CD14-positive monocyte (primary cell): ENCODE measurements at regions not wholly inside any gene's neighbourhood (a gene's known extent, or its start where the extent isn't known, plus 50 kb on each side); places are given as distances from the start of the nearest gene placed in this dataset.

ENCODE experiments used
- DNase-seq, 3 donors: peaks; one replicate each; pipeline ENCODE4 v3.0.0-alpha.2; 2011 to 2022
- H2AFZ ChIP-seq: 2 replicates; pipeline ENCODE4 v1.6.0; 2012; ENCODE audit warnings: mild to moderate bottlenecking, low read depth, low read length, inconsistent platforms; ENCODE audit not compliant: insufficient read depth, poor library complexity, severe bottlenecking
- H3K27ac ChIP-seq, 2 donors: 1 replicate in 1 of 2; 2 replicates in 1 of 2; pipeline ENCODE4 v1.5.1; 2012 to 2013; ENCODE audit warnings: low read length in 2 of 2, control low read depth in 1 of 2, inconsistent platforms in 1 of 2, low read depth in 1 of 2, mild to moderate bottlenecking in 1 of 2
- H3K27me3 ChIP-seq, 2 donors: one replicate each; pipeline versions ENCODE4 v1.6.0 to v1.6.1; 2011 to 2013; ENCODE audit warnings: low read length in 2 of 2; ENCODE audit not compliant: control insufficient read depth in 2 of 2, insufficient read depth in 2 of 2
- H3K36me3 ChIP-seq, 2 donors: replicated peaks in 1 of 2; 1 replicate in 1 of 2; 2 replicates in 1 of 2; pipeline versions ENCODE4 v1.5.1 to v1.6.1; 2012 to 2013; ENCODE audit warnings: low read length in 2 of 2, control low read depth in 1 of 2, inconsistent platforms in 1 of 2, mild to moderate bottlenecking in 1 of 2; ENCODE audit not compliant: insufficient read depth in 2 of 2, control insufficient read depth in 1 of 2
- H3K4me1 ChIP-seq, 2 donors: 1 replicate in 1 of 2; 2 replicates in 1 of 2; pipeline versions ENCODE4 v1.5.1 to v1.6.1; 2012 to 2013; ENCODE audit warnings: low read length in 2 of 2, control low read depth in 1 of 2, inconsistent platforms in 1 of 2, mild to moderate bottlenecking in 1 of 2, moderate library complexity in 1 of 2; ENCODE audit not compliant: insufficient read depth in 2 of 2, control insufficient read depth in 1 of 2
- H3K4me2 ChIP-seq: replicated peaks from 2 replicates; pipeline ENCODE3; 2012; ENCODE audit warnings: low read length, moderate library complexity, mild to moderate bottlenecking; ENCODE audit not compliant: poor library complexity, severe bottlenecking; ENCODE audit errors: extremely low read depth
- H3K4me3 ChIP-seq, 3 experiments: fragments of 200-600 bp in 1 of 3; sonication (generic) in 1 of 3; replicated peaks in 1 of 3; 1 replicate in 2 of 3; 2 replicates in 1 of 3; pipeline ENCODE4 v1.5.1; 2011 to 2013; ENCODE audit warnings: low read length in 3 of 3, mild to moderate bottlenecking in 3 of 3, control low read depth in 2 of 3, low read depth in 2 of 3, inconsistent platforms in 1 of 3, moderate library complexity in 1 of 3
- H3K79me2 ChIP-seq: 2 replicates; pipeline ENCODE4 v1.6.0; 2012; ENCODE audit warnings: mild to moderate bottlenecking, control low read depth, inconsistent platforms, low read length, moderate library complexity; ENCODE audit not compliant: insufficient read depth
- H3K9ac ChIP-seq: 2 replicates; pipeline ENCODE4 v1.6.0; 2017; ENCODE audit warnings: low read length, mild to moderate bottlenecking; ENCODE audit not compliant: insufficient read depth, poor library complexity, severe bottlenecking
- H3K9me3 ChIP-seq, 2 donors: replicated peaks in 1 of 2; 1 replicate in 1 of 2; 2 replicates in 1 of 2; pipeline versions ENCODE4 v1.5.1 to v1.6.1; 2012 to 2013; ENCODE audit warnings: low read length in 2 of 2, control low read depth in 1 of 2; ENCODE audit not compliant: control insufficient read depth in 1 of 2, insufficient read depth in 1 of 2
- H4K20me1 ChIP-seq: 2 replicates; pipeline ENCODE4 v1.6.0; 2012; ENCODE audit warnings: mild to moderate bottlenecking, low read length, control low read depth, moderate library complexity; ENCODE audit not compliant: insufficient read depth
- H3K27ac Mint-ChIP-seq, 7 donors: one replicate each; pipeline ENCODE4 v1.8.0; 2020; ENCODE audit warnings: mild to moderate bottlenecking in 7 of 7, mixed read lengths in 7 of 7, moderate library complexity in 6 of 7, inconsistent platforms in 2 of 7
- H3K27me3 Mint-ChIP-seq, 3 donors: one replicate each; pipeline ENCODE4 v1.8.0; 2021 to 2022; ENCODE audit warnings: low read depth in 3 of 3, mild to moderate bottlenecking in 3 of 3, mixed read lengths in 3 of 3, moderate library complexity in 3 of 3, inconsistent platforms in 1 of 3
- H3K36me3 Mint-ChIP-seq, 2 donors: one replicate each; pipeline ENCODE4 v1.8.0; 2020; ENCODE audit warnings: mixed read lengths in 2 of 2, inconsistent platforms in 1 of 2, mild to moderate bottlenecking in 1 of 2
- H3K4me1 Mint-ChIP-seq: one replicate; pipeline ENCODE4 v1.8.0; 2020; ENCODE audit warnings: mild to moderate bottlenecking, mixed read lengths
- H3K4me3 Mint-ChIP-seq, 2 donors: one replicate each; pipeline ENCODE4 v1.8.0; 2020; ENCODE audit warnings: mild to moderate bottlenecking in 2 of 2, mixed read lengths in 2 of 2, moderate library complexity in 1 of 2
- H3K9me3 Mint-ChIP-seq, 7 donors: one replicate each; pipeline ENCODE4 v1.8.0; 2020 to 2022; ENCODE audit warnings: mixed read lengths in 7 of 7, mild to moderate bottlenecking in 6 of 7, moderate library complexity in 6 of 7, inconsistent platforms in 2 of 7
- WGBS: methylation state at CpG from one replicate; pipeline ENCODE4 v1.1.5; 2013; ENCODE audit warnings: missing lambda C conversion rate; ENCODE audit not compliant: insufficient coverage; 5-methylcytosine and 5-hydroxymethylcytosine counted together
- intact Hi-C, 2 donors: fragments of 100-400 bp; cut with micrococcal nuclease; formaldehyde crosslinking; loops; one replicate each; pipeline versions ENCODE4 v1.15.0 to v1.15.1; 2023
- TF ChIP-seq, protein P1 (sequence below): fragments of 200-600 bp; IDR thresholded peaks from one replicate; pipeline ENCODE4 v1.8.0; 2022; ENCODE audit warnings: antibody characterized with exemption, mild to moderate bottlenecking

GRCh38 chr15:25090073-25090733, 135.4 kb downstream of the SNRPN start:
- Histone ChIP-seq H3K9me3 (peaks cover 86 to 96% of the 10 kb centered on the region in 2 donors), H3K4me3 (no peak overlapping the region), H3K79me2 (no peaks in the 10 kb centered on the region), H3K9ac (no peak overlapping the region), H3K27ac (no peak overlapping the region), H3K36me3 (no peaks in the 10 kb centered on the region), H3K4me1 (no peaks in the 10 kb centered on the region), H3K4me2 (no peak overlapping the region), H2AFZ (no peak overlapping the region), H4K20me1 (no peaks in the 10 kb centered on the region), H3K27me3 (no peaks in the 10 kb centered on the region)
- no peak overlapping the region for H3K27ac Mint-ChIP-seq
- TF ChIP-seq, protein P1, sequence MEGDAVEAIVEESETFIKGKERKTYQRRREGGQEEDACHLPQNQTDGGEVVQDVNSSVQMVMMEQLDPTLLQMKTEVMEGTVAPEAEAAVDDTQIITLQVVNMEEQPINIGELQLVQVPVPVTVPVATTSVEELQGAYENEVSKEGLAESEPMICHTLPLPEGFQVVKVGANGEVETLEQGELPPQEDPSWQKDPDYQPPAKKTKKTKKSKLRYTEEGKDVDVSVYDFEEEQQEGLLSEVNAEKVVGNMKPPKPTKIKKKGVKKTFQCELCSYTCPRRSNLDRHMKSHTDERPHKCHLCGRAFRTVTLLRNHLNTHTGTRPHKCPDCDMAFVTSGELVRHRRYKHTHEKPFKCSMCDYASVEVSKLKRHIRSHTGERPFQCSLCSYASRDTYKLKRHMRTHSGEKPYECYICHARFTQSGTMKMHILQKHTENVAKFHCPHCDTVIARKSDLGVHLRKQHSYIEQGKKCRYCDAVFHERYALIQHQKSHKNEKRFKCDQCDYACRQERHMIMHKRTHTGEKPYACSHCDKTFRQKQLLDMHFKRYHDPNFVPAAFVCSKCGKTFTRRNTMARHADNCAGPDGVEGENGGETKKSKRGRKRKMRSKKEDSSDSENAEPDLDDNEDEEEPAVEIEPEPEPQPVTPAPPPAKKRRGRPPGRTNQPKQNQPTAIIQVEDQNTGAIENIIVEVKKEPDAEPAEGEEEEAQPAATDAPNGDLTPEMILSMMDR, result no peak
- no peaks in the 10 kb centered on the region for H3K4me1 Mint-ChIP-seq
- H3K27me3 Mint-ChIP-seq, result no peaks in the 10 kb centered on the region
- no peak overlapping the region for H3K4me3 Mint-ChIP-seq
- intact Hi-C loops, result no loop called here
- 84% methylated on average over 7 of the region's 8 CpGs for WGBS
- H3K9me3 Mint-ChIP-seq, result peaks cover 49 to 89% (median 83%) of the 10 kb centered on the region in 7 donors
- no peak for DNase-seq
- H3K36me3 Mint-ChIP-seq, result peaks cover 5% of the 10 kb centered on the region in 2 donors

DNA sequence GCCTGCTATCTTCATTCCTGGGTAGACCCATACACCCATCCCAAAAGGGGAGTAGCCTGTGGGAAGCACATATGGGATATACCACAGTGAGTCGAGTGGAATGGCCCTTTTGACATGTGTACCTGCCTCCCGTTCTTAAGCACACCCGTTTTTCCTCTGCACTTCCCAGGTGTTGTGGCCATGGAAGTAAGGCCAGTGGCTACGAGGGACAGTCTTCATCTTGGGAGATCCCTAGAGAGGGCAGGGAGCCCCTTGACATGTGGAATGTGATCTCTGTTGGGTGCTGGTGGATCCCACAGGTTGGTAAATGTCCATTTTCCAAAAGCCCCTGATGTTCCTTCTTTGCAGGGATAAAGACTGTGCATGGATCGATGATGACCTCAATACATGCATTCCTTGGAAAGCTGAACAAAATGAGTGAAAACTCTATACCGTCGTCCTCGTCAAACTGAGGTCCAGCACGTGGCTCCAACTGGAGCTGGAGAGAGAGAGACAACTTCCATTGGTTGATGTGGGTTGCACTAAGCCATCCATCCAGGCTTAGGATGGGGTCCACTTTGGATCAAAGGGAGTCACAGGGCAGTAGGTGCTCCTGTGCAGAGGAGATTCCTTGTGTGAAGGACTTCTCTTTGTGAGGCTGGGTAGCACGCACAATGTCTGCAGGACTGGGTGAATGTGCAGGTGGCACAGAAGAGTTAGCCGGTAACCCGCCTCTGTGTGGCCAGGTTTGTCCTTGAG, 136.8 kb downstream of the SNRPN start:
- no peaks in the 10 kb centered on the region for H3K36me3 ChIP-seq
- H3K9me3 Mint-ChIP-seq, result peaks cover 40 to 83% (median 77%) of the 10 kb centered on the region in 7 donors
- H3K27ac Mint-ChIP-seq, result no peak overlapping the region
- 86% methylated on average over 9 of the region's 12 CpGs for WGBS
- intact Hi-C loops, result no loop called here
- H3K79me2 ChIP-seq, result no peaks in the 10 kb centered on the region
- no peak overlapping the region for H3K4me3 ChIP-seq
- H3K9me3 ChIP-seq, result peaks cover 79 to 93% of the 10 kb centered on the region in 2 donors
- TF ChIP-seq, protein P1, result no peak
- no peak overlapping the region for H2AFZ ChIP-seq
- H3K4me1 ChIP-seq, result no peaks in the 10 kb centered on the region
- no peaks in the 10 kb centered on the region for H3K27me3 Mint-ChIP-seq
- H3K9ac ChIP-seq, result no peak overlapping the region
- H3K27ac ChIP-seq, result no peak overlapping the region
- H4K20me1 ChIP-seq, result no peaks in the 10 kb centered on the region
- no peak overlapping the region for H3K4me2 ChIP-seq
- H3K27me3 ChIP-seq, result no peaks in the 10 kb centered on the region
- no peaks in the 10 kb centered on the region for H3K4me1 Mint-ChIP-seq
- H3K36me3 Mint-ChIP-seq, result peaks cover 0 to 5% of the 10 kb centered on the region in 2 donors
- H3K4me3 Mint-ChIP-seq, result no peak overlapping the region
- DNase-seq, result no peak
